ENCODE measurements at regions not wholly inside any gene's neighbourhood (a gene's known extent, or its start where the extent isn't known, plus 50 kb on each side); places are given as distances from the start of the nearest gene placed in this dataset.

GRCh38 chr5:173454361-173454735, 126.1 kb upstream of the STC2 start (continued):
- no peak for TF ChIP-seq REST (tag by site-specific recombination; IDR thresholded peaks at IDR 0.05)

- H3K4me1 ChIP-seq (ENCODE audit: control insufficient read depth, insufficient read depth, low read length): no peaks in the 10 kb centered on the region
- POLR2A ChIA-PET: no interaction called here
- no peak overlapping the region for H3K4me3 ChIP-seq (ENCODE audit: low read depth, low read length)
- TF ChIP-seq ZNF473 (tag by site-specific recombination; IDR thresholded peaks at IDR 0.05): no peak
- no peak overlapping the region for H3K27ac ChIP-seq (ENCODE audit: extremely low read depth, low read depth, low read length)
- H3K36me3 ChIP-seq (ENCODE audit: control insufficient read depth in 2 of 2, insufficient read depth in 1 of 2, low read length in 2 of 2): no peaks in the 10 kb centered on the region
- H3K9me3 ChIP-seq (ENCODE audit: control insufficient read depth, insufficient read depth, low read depth, low read length): no peaks in the 10 kb centered on the region
- CTCF ChIA-PET: interaction anchor here (0.6 to 1.1 kb wide), 3 partner anchors 17 to 169 kb away, joined by 3 to 6 read pairs (median 3); no protein-coding TSS in a partner anchor
These were observed 125.0 kb upstream of the STC2 start for GRCh38 chr5:173453167-173453566.

- Histone ChIP-seq H3K27ac (ENCODE audit: extremely low read depth, low read depth, low read length) (no peak overlapping the region), H3K36me3 (ENCODE audit: control insufficient read depth in 2 of 2, insufficient read depth in 1 of 2, low read length in 2 of 2) (no peaks in the 10 kb centered on the region), H3K9me3 (ENCODE audit: control insufficient read depth, insufficient read depth, low read depth, low read length) (no peaks in the 10 kb centered on the region), H3K4me1 (ENCODE audit: control insufficient read depth, insufficient read depth, low read length) (no peaks in the 10 kb centered on the region), H3K4me3 (ENCODE audit: low read depth, low read length) (no peak overlapping the region)
- ChIA-PET POLR2A (no interaction called here), CTCF (interaction anchor here (0.7 to 2.5 kb wide), 6 partner anchors 9 to 118 kb away, joined by 3 to 9 read pairs (median 4); no protein-coding TSS in a partner anchor)
- TF ChIP-seq ZNF530 (tag by site-specific recombination; IDR thresholded peaks at IDR 0.05; ENCODE audit: low read depth) (no peak), OSR2 (tag by site-specific recombination; IDR thresholded peaks at IDR 0.05) (no peak), ZNF433 (tag by site-specific recombination; IDR thresholded peaks at IDR 0.05; ENCODE audit: low read depth) (no peak), ZNF670 (tag by site-specific recombination; IDR thresholded peaks at IDR 0.05; ENCODE audit: low read depth) (no peak), ZNF184 (tag by site-specific recombination; IDR thresholded peaks at IDR 0.05) (no peak), ZNF518A (tag by site-specific recombination; conservative IDR thresholded peaks at IDR 0.05; ENCODE audit: low read depth) (no peak), ZNF221 (tag by site-specific recombination; IDR thresholded peaks at IDR 0.05; ENCODE audit: borderline replicate concordance) (no peak), ZNF692 (tag by site-specific recombination; IDR thresholded peaks at IDR 0.05) (no peak), SP3 (tag by site-specific recombination; IDR thresholded peaks at IDR 0.05) (no peak), ZNF148 (tag by site-specific recombination; IDR thresholded peaks at IDR 0.05; ENCODE audit: borderline replicate concordance) (no peak), ZBTB48 (tag by site-specific recombination; IDR thresholded peaks at IDR 0.05) (no peak), ZBTB20 (tag by site-specific recombination; IDR thresholded peaks at IDR 0.05) (no peak), REPIN1 (tag by site-specific recombination; IDR thresholded peaks at IDR 0.05; ENCODE audit: low read depth) (no peak), ZNF830 (tag by site-specific recombination; IDR thresholded peaks at IDR 0.05; ENCODE audit: low read depth) (no peak), ZNF629 (tag by site-specific recombination; IDR thresholded peaks at IDR 0.05) (no peak), GLIS2 (tag by site-specific recombination; IDR thresholded peaks at IDR 0.05) (no peak), ZNF580 (tag by site-specific recombination; IDR thresholded peaks at IDR 0.05) (no peak)
These were observed 124.1 kb upstream of the STC2 start for GRCh38 chr5:173452119-173452905.
